ENCODE measurements at regions not wholly inside any gene's neighbourhood (a gene's known extent, or its start where the extent isn't known, plus 50 kb on each side); places are given as distances from the start of the nearest gene placed in this dataset.

- TF ChIP-seq CTCF (IDR thresholded peaks at IDR 0.05), result no peak
- no peak for TF ChIP-seq POLR2A (IDR thresholded peaks at IDR 0.05)
Measured at GRCh38 chr15:27681038-27681437, 418.1 kb downstream of the OCA2 start.
